Skeletal muscle cell (primary cell): ENCODE measurements at regions not wholly inside any gene's neighbourhood (a gene's known extent, or its start where the extent isn't known, plus 50 kb on each side); places are given as distances from the start of the nearest gene placed in this dataset.
A peak's percentile ranks its signal among the peaks of the same experiment; 100 is the strongest.

ENCODE experiments used
- DNase-seq: peaks from one replicate; pipeline ENCODE4 v3.0.0-alpha.2; 2010; ENCODE audit warnings: low read depth
- H3K4me3 ChIP-seq: 2 replicates; pipeline ENCODE4 v1.5.1; 2011; ENCODE audit warnings: low read depth, mild to moderate bottlenecking, control low read depth, low read length, moderate library complexity

- no peak for DNase-seq
- no peak overlapping the region for H3K4me3 ChIP-seq
These were observed 335.3 kb upstream of the NOCT start for GRCh38 chr4:138680256-138680655.

DNA sequence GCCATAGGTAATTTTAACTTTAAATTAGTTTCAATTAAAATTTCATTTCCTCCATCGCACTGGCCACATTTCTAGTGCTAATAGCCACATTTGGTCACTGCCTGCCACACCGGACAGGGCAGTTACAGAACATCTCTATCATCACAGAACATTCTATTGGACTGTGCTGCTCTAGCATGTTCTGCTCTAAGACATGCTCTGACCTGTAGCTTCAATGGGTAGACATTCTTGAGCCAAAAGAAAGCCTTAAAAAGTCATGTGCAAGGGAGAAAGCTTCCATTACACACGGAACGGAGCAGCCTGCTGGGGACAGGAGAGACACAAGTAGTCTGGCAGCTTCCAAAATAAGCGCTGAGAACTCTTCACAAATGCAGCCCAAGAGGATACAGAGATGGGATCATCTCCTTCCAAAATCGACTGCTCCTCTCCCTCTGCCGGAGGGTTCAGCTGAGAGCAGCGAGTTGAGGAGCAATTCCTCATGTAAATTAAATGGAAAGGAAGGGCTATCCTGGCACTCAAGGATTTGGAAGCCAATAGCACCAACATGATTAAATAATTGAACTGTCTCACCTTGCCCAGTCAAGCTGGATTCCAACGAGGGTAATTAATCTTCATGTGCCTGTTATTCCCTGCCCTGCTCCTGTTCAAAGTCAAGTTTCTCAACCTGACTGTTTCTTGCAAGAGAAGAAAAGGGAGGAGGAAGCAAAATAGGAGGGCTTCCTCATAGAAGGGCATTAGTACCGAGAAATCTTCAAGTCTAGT is 336.4 kb upstream of the NOCT start:
- DNase-seq: no peak

GRCh38 chr4:138677748-138678147 is 337.8 kb upstream of the NOCT start:
- H3K4me3 ChIP-seq: no peak overlapping the region
- no peak for DNase-seq

More for the DNA sequence above, 336.4 kb upstream of the NOCT start:
- H3K4me3 ChIP-seq: no peak overlapping the region

DNA sequence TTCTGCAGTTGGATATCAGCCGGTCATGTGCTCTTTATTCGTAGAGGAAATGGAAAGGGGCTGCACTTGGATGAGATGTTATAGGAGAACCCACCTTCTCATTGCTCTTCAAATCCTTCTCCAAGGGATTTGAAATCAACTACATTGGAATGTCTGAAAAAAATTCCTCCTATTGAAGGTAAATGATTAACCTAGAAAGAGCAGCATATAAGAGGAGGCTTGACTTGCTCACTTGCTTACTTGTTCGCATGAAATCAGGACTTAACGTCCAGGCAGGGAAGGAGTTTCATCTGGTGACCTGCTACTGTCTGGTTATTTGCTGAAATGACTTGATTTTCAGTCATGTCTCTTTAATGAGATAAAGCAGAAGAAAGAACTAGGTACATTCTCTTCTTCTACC is 338.4 kb upstream of the NOCT start:
- no peak overlapping the region for H3K4me3 ChIP-seq
- DNase-seq: no peak

DNA sequence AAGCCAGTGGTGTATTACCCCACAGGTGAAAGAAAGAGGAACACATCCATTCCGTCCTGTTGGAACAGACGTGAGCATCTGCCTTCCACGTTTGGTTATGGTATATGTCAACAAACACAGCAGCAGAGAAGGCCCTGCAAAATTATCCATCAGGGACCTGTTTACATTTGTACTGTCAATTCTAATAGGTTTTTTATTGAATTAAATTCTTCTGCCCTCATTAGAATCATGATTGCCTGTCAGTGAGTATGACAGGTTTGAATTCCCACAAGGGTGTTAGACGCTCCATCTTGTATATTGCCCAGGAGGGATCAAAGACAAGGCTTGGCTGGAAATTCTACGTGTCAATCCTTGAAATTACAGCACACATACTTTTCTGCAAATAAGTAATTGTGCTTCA is 339.9 kb upstream of the NOCT start:
- H3K4me3 ChIP-seq: no peak overlapping the region
- no peak for DNase-seq

GRCh38 chr4:138674209-138674608 is 341.4 kb upstream of the NOCT start:
- DNase-seq: no peak
- H3K4me3 ChIP-seq: no peak overlapping the region

GRCh38 chr4:138673053-138673452 is 342.5 kb upstream of the NOCT start:
- H3K4me3 ChIP-seq: no peak overlapping the region
- DNase-seq: no peak

DNA sequence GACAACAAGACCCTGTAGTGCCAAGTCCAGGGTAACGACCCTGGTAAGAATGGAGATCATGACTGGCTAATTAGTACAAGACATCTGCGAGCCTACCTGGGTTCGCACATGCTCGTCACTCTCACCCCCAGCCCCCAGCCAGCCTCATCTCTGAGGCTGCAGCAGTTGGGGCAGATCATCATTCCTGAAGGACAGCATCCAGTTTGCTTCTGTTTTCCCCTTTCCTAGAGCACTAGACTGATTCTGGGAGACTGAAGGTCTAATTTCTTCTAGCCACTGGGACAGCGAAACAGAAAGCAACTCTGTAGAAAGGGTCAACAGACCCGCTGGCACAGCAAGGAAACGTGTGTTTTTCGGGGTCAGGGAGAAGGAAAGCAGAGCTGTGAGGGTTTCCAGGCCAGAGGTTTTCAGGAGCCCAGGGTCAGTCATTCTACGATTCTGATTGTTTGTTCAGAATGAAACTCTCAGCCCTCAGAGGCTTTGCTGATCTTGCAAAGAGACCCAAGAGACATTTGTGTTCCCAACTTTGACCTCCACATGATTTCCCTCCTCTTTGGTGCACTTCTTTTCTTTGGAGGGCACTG is 343.1 kb upstream of the NOCT start:
- DNase-seq: no peak
- H3K4me3 ChIP-seq: no peak overlapping the region

DNA sequence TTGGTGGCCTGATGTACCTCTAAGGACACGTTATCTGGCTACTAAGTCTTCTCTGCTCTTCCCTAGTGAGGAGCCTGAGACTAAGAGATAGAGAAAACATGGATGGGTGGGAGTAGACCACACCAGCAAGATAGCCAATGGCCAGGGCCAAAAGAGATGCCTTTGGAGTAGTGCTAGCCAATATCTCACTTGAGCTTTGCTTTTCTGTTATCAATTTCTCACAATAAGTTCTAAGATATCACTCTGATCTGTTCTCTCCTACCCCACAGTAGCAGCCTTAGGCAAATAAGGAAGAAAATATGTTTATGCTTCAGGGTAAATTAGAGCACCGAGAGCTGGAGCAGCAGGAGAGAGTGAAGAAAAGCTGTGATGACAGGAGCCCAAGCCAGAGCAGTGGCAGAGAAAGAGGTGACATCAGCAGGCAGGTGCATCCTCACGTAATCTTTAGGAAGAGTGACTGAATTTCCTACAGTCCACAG is 343.9 kb upstream of the NOCT start:
- H3K4me3 ChIP-seq: no peak overlapping the region
- DNase-seq: no peak

DNA sequence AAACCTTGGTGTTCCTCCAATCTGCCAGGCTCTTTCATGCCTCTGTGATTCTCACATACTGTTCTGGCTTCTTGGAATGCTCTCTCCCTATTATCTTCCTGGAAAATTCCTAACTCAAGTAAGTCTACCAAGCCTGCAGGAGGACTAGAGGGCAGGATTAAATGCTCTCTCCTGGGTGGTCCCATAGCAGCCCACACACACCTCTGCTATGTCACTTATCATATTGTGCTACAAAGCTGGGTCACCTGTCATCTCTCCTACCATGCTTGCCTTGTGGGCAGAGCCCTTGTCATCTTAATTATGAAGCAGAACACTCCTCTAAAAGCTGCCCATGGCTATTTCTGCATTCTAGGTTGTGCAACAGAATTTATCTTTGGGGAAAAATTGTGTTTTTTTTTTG is 344.5 kb upstream of the NOCT start:
- no peak for DNase-seq
- no peak overlapping the region for H3K4me3 ChIP-seq

GRCh38 chr4:138670681-138671080 is 344.9 kb upstream of the NOCT start:
- H3K4me3 ChIP-seq: no peak overlapping the region
- no peak for DNase-seq

DNA sequence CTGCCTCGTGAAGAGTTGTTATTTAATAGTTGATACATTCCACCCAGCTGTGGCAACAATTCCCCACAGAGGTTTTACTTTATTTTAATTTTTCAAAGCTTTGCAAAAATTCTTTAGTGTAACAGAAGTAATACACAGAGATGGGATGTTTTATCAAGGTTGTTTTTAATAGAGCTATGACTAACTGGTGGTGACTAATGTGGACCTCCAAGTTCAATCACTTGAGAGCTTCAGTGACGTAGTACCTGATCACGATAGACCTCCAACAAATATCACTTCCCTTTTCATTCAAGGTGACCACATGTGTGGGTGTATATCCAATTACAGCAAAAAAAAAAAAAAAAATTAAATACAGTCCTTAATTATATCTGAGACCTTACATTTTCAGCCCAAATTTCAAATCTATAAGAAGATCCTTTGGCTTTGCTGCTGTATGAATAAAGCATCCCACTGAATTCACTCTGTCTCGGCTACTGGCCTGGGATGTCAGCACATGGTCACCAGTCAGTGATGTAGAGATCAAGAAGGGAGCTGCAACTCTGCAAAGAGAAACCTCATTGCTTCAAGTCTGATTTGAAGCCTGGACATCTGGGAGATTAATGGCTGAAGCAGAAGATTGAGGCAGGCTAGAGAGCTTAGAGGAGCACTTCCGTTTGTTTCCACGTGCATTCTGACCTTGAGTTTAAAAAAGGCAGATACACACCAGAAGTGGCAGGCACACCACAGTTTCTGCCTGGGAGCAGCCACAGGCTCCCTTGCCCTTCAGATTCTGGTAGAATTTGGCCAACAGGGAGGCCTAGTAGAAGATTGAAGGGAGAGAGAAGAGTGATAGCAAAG is 345.9 kb upstream of the NOCT start:
- DNase-seq: peak; percentile 71
- H3K4me3 ChIP-seq: no peak overlapping the region

- DNase-seq: no peak
- no peak overlapping the region for H3K4me3 ChIP-seq
These were observed 347.3 kb upstream of the NOCT start for GRCh38 chr4:138668309-138668708.

DNA sequence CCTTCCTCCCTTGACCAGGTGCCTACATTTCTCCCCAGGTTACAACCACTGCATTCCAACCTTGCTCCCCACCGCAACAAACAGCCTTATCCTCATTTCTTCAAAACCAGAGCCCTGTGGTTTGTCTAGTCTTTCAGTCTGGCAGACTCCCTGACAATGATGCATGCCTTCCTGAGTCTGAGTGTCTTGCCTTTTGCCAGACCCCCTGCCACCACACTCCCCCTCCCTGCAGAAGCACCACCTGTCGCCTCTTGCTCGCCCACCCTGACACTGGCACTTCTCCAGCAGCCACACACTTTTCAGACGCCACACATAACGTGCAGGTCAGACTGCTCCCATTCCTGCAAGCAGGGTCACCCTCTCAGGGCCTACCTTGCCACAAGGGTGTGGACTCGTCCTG is 349.2 kb upstream of the NOCT start:
- no peak for DNase-seq
- no peak overlapping the region for H3K4me3 ChIP-seq

- no peak overlapping the region for H3K4me3 ChIP-seq
- DNase-seq: no peak
These were observed 349.7 kb upstream of the NOCT start for GRCh38 chr4:138665851-138666250.

DNA sequence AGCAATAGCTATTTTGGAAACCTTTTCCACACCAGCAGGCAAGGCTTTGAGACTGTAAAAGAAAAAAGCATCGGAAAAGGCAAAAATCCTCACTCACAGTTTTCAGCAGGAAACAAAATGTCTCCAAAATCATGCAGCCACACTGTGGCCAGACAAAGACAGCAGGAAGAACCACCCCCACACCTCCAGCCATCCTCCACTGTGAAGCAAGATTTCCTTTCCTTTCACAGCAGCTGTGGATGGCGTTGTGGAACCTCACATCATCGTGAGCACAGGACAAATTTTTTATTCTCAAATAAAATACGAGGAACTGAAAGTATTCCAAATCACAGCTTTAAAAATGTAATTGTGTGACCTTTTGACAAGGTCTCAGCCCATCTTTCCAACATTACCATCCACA is 351.7 kb upstream of the NOCT start:
- DNase-seq: no peak

DNA sequence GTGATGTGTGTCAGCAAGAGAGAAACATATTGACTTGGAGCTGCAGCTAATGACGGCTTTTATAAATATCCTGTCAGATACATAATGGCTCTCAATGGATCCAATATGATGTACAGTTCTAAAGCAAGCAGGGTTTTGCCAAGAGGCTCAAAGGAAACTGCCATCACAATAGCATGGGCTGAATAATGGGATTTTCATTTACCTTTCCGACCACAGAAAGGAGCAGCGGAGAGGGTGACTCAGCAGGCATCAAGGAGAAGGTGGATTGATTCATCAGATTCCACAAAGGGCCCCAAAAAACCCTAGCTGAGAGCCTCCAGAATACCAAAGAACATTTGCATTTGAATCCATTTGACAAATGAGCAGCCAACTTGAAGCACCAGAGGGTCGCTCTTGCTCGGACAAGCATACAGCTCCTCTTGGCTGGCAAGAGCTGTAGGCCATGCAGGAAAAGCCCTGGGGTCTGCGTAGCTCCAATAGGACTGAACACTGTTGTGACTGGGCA is 355.7 kb upstream of the NOCT start:
- H3K4me3 ChIP-seq: no peak overlapping the region
- DNase-seq: no peak

More for the DNA sequence above, 351.7 kb upstream of the NOCT start:
- H3K4me3 ChIP-seq: no peak overlapping the region

GRCh38 chr4:138659037-138659811 is 356.4 kb upstream of the NOCT start:
- DNase-seq: no peak
- no peak overlapping the region for H3K4me3 ChIP-seq

DNA sequence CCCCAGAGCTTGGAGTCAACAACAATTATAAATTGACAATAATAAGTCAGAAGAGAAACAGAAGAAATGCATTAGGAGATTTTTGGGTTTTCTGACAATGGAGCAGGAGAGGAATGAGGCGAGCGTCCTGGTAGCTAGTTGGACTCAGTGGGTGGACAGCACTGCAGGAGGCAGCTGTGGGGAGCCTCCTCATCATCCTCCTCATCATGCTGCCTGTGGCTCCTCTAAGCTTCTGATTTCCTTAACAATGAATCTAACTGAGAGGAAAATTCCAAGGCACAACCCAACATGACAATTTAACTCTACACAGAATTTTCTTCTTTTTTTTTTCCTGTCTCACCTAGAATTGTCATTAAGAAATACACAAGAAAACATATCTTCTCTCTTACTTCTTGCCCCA is 357.1 kb upstream of the NOCT start:
- no peak overlapping the region for H3K4me3 ChIP-seq
- DNase-seq: no peak
